ACHN (cell line): ENCODE measurements at regions not wholly inside any gene's neighbourhood (a gene's known extent, or its start where the extent isn't known, plus 50 kb on each side); places are given as distances from the start of the nearest gene placed in this dataset.

ENCODE experiments used
- DNase-seq: peaks from one replicate; pipeline ENCODE4 v3.0.0-alpha.2; 2015
- in situ Hi-C: cut with HindIII; loops from 2 replicates; pipeline ENCODE4 v1.10.0; 2017; ENCODE audit warnings: low sequenced_read_pairs, low pct_ligation_motif_present, low pct_unique_long_range_greater_than_20kb

GRCh38 chr13:106213028-106213757 lies 322.3 kb downstream of the EFNB2 start:
- DNase-seq = no peak
- in situ Hi-C loops = no loop called here

DNA sequence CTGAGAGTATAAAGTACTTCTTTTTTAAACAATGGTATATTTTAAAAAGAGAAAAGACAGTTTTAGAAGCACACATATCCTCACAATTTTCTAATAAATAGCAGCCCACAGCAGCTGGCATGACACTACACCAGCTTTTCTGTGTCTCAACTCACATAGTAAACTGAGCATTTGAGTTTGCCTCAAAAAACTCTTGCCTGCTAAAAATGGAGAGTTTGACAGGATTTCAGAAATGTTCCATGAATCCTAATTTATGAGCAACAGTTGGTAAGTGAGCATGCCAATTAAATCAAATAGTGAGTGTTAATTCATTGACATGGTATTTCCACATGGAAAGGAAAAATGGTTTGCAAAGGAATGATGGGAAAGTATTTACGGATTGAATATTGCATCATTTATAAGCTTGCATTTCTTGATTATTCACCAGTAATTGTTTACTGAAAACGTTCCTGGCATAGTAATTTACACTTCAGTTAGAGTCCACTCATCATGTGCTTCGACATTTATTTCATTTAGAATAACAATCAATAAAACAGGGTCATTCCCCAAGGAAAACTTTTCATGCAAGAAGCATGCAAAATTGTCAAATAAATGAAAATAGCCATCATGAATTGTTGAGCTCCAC lies 323.0 kb downstream of the EFNB2 start:
- DNase-seq = no peak
- in situ Hi-C loops = no loop called here

DNA sequence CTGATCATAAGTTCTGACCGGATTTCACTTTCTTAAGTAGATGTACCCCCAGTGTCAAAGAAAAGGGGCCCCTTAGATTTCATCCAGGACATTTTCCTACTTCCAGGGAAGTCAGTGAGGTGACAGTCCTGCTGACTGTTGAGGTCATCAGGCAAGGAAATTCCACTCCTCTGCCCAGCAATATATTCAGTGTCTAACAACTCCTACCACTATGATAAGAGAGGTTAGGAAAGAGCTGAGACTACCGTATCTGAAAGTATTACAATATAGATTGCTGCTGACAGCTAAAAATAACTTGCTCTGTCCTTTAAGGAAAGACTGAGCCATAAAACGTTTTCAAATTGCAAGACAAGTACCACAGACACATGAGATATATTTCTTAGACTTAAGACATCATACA lies 325.1 kb downstream of the EFNB2 start:
- DNase-seq = no peak
- in situ Hi-C loops = no loop called here

DNA sequence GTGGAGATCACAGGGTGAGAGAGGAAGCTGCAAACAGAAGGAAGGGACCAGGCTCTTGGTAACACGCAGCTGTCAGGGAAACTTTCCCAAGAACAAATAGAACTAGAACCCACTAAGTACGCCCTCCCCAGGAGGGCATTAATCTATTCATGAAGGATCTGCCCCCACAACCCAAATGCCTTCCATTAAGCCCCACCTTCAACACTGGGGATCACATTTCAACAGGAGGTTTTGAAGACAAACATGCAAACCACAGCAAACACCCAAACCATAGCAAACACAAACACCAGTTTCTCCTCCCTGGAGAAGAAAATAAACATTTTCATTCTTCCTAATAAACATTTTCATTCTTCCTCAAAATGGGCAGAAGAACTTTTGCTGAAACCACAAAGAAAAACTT lies 329.6 kb downstream of the EFNB2 start:
- in situ Hi-C loops = no loop called here
- no peak for DNase-seq

DNA sequence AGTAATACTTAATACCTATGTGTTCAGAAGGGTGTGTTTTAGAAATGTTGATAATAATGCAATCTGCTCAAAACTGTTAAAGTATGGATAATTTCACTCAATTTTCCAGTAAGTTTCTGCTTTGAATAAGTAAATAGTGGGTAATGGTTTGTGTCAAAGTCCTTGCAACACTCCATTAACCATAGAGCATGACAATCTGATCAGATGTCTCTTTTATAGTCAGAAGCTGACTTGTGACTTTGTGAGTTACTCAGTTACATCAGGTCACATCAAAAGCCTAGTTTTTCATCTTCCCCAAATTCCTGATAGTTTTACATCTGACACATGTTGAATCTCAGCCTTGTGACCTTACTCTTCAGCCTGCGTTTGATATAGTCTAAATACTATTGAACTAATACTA lies 338.0 kb downstream of the EFNB2 start:
- in situ Hi-C loops = no loop called here

DNA sequence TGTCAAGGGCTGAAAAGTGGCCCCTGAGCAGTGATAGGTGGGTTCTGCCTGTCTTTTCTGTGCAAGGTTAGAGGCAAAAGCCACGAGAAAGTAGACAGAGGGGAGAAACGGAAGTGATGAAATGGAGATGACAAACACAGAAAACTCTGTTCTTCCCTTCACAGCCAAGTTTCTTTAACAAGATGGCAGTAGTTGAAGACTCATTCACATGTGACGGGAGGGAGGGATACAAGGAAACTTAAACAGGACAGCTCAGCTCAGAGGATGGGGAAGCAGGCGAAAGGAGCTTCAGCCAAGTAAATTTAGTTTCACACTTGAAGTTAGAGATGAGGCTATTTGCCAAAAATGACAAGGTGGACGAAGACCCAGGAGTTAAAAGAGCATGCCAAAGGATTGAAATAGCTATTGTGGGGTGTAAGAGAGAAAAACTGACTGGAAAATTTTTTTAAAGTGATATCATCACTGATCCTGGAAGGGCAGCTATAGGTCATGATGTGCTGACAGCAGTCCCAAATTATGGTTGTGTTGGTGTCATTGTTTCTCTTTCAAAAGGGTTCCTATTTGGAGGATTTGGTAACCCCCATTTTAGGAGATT lies 347.9 kb downstream of the EFNB2 start:
- in situ Hi-C loops = no loop called here
- DNase-seq = no peak

More for the DNA sequence above, 338.0 kb downstream of the EFNB2 start:
- no peak for DNase-seq

DNA sequence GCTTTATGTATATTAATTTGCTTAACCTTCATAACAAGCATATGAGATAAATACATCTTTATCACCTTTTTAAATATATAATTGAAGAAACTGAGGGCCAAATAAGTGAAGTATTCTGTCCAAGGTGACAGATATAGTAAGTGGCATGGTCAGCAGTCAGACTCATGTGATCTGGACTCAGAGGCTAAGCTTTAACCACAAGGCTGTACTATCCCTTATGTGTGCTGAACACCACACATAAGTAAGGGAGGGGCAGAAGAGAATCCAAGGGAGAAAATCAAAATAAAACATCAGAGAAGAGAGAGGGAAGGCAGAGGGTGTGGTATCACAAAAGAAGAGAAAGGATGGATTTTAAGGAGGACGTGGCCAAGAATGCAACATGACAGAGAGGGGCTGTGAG lies 348.4 kb downstream of the EFNB2 start:
- no peak for DNase-seq
- in situ Hi-C loops = no loop called here

DNA sequence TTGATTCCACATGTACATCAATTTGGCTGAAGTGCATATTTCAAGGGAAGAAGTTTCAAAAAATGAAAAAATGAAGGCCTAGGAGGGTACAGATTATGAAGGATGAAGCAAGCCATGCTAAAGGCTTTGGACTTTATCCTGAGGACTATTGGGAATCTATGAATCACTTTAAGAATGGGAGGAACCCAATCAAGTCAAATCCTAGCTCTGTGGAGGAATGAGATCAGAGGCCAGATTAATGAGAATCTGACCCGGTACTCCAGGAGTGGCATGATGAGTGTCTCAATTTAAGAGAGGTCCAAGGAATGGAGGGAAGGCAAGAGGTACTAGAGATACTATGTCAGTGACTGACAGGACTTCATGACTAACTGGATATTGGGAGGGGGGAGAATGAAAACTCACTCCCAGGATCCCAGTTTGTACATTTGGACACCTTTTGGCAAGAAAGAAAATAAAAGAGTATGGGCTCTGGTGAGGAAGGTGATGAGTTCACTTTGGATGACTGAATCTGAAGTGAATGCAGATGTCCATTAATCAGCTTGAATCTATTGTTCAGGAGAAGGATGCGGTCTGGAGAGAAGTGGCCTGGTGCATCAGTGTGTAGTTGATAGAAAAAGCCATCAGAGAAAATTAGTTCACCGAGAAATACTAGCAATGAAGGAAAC lies 349.0 kb downstream of the EFNB2 start:
- in situ Hi-C loops = no loop called here
- no peak for DNase-seq

- no peak for DNase-seq
Observed at GRCh38 chr13:106184790-106185189, 350.7 kb downstream of the EFNB2 start.

GRCh38 chr13:106183410-106184065 lies 351.9 kb downstream of the EFNB2 start:
- no peak for DNase-seq
- in situ Hi-C loops = no loop called here

More at GRCh38 chr13:106184790-106185189, 350.7 kb downstream of the EFNB2 start:
- in situ Hi-C loops = no loop called here

- DNase-seq = peak; percentile 43
- in situ Hi-C loops = no loop called here
Observed at GRCh38 chr13:106182404-106182803, 353.1 kb downstream of the EFNB2 start.

DNA sequence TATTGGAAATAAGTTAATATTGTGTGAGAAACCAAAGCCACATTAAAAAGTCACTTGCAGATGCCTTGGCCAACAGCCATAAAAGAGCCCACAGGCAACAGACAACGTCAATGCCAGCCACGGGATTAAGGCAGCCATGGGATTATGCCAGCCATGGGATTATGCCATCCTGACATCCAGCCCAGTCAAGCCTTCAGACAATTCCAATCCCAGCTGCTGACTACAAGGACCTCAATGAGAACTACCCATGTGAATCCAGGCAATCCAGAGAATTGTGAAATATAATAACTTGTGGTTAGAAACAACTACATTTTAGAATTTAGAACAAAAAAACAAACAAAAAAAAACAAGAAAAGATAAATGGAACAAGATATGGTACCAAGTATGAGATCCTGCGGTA lies 356.6 kb downstream of the EFNB2 start:
- no peak for DNase-seq
- in situ Hi-C loops = no loop called here

DNA sequence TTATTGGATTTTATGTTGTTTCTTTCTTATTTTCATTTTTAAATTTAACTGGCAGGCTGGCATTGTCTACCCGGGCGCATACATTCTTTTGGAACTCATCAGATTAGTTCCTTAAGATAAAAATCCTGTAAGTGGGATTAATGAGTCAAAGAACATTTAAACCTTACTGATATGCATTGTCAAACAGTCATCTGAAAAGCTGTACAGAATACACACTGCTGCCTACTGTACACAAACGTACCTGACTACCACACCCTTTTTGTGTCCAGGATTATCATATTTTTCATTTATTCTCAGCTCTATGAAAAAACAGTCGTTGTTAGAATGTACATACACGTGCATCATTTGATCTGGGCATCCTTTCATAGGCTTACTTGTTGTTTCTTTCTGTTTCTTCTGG lies 358.3 kb downstream of the EFNB2 start:
- no peak for DNase-seq
- in situ Hi-C loops = no loop called here

GRCh38 chr13:106176117-106176516 lies 359.3 kb downstream of the EFNB2 start:
- no peak for DNase-seq
- in situ Hi-C loops = no loop called here

- no peak for DNase-seq
- in situ Hi-C loops = no loop called here
Observed at GRCh38 chr13:106173891-106174610, 361.4 kb downstream of the EFNB2 start.

DNA sequence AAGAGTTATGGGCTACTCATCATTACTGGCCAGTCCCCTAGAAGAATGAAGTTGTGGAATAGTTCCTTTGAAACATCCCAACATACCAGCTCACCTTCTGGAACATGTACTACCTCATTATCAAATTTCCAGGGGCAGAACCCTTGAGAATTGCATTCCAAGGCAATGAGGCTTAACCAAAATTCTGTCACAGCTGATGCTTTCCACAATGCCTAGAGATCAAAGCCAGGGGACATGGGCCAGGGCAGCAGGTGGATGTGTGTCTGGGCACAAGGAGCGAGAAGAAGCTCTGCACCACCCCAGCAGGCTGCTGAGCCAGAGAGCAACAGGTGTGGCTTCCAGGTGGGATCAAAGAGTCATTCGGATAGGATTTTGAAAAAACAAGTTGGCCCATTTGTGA lies 362.1 kb downstream of the EFNB2 start:
- DNase-seq = peak; percentile 42
- in situ Hi-C loops = no loop called here

- DNase-seq = no peak
- in situ Hi-C loops = no loop called here
Observed at GRCh38 chr13:106172176-106172905, 363.1 kb downstream of the EFNB2 start.

DNA sequence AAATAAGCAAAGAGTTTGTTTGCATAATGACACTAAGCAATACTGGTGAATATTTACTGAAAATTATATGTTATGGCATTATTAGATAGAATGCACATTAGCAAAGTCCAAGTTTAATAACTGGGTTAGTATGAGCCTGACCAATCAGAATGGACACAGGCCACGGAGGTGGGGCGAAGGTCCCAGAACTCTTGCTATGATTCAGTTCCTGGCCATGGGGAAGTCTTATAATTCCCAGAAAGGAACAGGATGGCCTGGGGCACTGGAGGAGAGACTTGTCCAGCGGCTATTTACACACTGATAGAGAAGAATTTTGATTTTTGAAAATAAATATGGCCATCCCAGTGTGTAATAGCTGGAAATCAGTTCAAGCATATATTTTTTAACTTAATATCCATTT lies 372.0 kb downstream of the EFNB2 start:
- in situ Hi-C loops = no loop called here
- no peak for DNase-seq
